ENCODE measurements at regions not wholly inside any gene's neighbourhood (a gene's known extent, or its start where the extent isn't known, plus 50 kb on each side); places are given as distances from the start of the nearest gene placed in this dataset.

- DNase-seq (ENCODE audit: low read depth in 4 of 4, low spot score in 2 of 4), result no peak
Observed at GRCh38 chr5:2696156-2696807, 55.2 kb downstream of the IRX2 start.

- DNase-seq (ENCODE audit: low read depth in 4 of 4, low spot score in 2 of 4), result no peak
Observed at GRCh38 chr5:2695200-2695891, 56.1 kb downstream of the IRX2 start.

DNA sequence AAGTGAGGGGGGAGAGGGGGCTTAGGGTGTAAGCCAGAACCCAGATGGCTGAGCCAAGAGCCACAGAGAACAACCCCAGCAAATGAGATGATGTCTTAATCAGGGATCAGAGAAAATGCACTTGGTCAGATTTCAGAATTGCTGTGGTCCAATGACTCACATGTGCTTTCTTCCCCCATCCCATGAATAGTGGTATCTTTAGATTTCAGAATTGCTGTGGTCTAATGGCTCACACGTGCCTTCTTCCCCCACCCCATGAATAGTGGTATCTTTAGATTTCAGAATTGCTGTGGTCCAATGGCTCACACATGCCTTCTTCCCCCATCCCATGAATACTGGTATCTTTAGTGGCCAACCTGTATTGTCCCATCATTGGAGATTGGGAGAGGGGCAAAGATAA is 59.9 kb downstream of the IRX2 start:
- DNase-seq (ENCODE audit: low read depth in 4 of 4, low spot score in 2 of 4), result no peak

DNA sequence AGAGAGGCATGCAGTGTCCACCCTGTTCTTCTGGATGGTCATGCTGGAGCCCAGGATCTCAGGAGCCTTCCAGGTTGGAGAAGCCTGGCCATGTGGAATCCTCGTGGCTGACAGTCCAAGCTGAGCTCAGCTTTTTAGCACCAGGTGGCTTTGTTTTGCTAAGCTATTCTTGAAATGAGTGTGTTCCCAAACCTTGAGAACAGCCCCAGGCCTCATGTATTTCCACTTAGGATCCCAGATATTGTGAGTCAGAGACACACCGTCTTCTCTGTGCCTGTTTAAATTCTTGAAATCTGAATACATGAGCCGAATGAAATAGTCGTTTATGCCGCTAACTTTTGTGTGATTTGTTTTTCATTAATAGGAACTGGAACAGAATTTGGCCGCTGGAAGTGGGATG is 61.2 kb downstream of the IRX2 start:
- no peak for DNase-seq (ENCODE audit: low read depth in 4 of 4, low spot score in 2 of 4)

GRCh38 chr5:2688586-2688985 is 62.9 kb downstream of the IRX2 start:
- DNase-seq (ENCODE audit: low read depth in 4 of 4, low spot score in 2 of 4), result no peak

GRCh38 chr5:2687746-2688145 is 63.7 kb downstream of the IRX2 start:
- DNase-seq (ENCODE audit: low read depth in 4 of 4, low spot score in 2 of 4), result no peak

DNA sequence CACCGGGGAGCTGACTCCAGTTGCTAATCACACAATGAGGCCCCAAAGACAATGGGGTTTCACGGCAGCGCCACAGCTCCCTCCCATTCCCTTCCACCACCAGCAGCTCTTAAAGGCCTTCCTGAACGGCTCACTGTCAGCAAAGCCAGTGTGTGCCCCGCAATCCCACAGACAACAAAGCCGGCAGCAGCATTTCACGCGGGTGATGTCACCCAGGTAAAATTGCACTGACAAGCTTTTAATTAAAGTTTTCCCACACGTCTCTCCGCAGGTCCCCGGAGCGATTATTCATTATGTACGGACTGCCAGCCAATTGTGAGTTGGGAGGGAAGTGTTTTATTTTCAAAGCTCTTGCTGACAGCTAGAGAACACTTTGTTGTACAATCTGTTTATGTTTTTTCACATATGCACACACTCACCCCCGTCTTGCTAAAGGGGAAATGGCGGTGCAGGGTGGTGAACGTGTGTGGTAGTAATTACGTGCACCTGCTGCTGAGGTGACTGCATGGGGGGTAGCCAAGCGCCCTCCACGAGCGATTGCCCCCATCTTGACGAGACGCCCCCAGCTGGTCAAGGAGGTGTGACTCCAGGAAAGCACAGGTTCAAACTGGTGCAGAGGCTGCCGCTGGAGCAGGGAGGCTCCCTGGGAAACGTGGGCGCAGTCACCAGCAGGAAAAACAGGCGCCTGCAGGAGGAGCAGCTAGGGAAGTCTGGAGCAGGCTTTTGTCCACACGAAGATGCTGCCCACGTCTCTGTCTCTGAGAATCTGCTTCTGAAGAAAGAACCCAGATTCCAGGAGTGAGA is 65.0 kb downstream of the IRX2 start:
- DNase-seq (ENCODE audit: low read depth in 4 of 4, low spot score in 2 of 4), result no peak

DNA sequence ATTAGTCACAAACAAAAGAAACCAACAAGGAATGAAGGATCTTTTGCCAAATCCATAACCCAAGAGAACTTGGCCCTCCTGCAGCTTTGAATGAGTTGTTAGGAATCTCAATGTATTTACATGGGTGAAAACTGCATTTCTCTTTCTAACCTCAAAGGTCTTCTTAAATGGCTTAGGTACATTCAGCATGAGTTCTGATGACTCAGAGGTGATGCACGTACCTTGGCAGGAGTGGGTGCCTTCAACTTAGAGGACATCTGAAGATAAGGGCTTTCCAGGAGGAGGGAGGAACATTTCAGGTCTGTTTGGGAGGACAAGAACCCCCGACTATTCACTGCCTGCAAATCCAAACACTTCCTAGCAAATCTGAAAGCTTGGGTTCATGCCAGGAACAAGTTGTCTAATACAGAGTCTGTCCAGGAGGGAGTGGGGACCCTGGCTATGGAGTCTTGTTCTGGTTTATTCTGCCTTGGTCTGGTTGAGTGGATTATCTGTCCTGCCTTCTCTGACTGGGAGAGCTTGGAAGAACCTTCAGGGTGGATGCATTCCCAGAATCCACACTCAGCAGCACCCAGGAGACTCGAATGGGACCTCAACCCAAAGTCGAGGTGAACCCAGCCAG is 65.7 kb downstream of the IRX2 start:
- DNase-seq (ENCODE audit: low read depth in 4 of 4, low spot score in 2 of 4), result no peak

GRCh38 chr5:2684606-2685005 is 66.9 kb downstream of the IRX2 start:
- no peak for DNase-seq (ENCODE audit: low read depth in 4 of 4, low spot score in 2 of 4)

- DNase-seq (ENCODE audit: low read depth in 4 of 4, low spot score in 2 of 4), result no peak
Observed at GRCh38 chr5:2683720-2684119, 67.8 kb downstream of the IRX2 start.

GRCh38 chr5:2681476-2681875 is 70.0 kb downstream of the IRX2 start:
- DNase-seq (ENCODE audit: low read depth in 4 of 4, low spot score in 2 of 4), result no peak

GRCh38 chr5:2680979-2681378 is 70.5 kb downstream of the IRX2 start:
- DNase-seq (ENCODE audit: low read depth in 4 of 4, low spot score in 2 of 4), result no peak

DNA sequence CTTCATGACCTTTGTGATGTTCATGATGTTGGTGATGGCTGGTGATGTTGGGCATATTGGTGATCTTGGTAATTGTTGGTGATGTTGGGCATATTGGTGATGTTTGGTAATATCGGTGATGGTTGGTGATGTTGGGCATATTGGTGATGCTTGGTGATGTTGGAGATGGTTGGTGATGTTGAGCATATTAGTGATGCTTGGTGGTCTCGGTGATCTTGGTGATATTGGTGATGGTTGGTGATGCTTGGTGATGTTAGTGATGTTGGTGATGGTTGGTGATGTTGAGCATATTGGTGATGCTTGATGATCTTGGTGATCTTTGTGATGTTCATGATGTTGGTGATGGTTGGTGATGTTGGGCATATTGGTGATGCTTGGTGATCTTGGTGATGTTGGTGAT is 73.8 kb downstream of the IRX2 start:
- no peak for DNase-seq (ENCODE audit: low read depth in 4 of 4, low spot score in 2 of 4)

DNA sequence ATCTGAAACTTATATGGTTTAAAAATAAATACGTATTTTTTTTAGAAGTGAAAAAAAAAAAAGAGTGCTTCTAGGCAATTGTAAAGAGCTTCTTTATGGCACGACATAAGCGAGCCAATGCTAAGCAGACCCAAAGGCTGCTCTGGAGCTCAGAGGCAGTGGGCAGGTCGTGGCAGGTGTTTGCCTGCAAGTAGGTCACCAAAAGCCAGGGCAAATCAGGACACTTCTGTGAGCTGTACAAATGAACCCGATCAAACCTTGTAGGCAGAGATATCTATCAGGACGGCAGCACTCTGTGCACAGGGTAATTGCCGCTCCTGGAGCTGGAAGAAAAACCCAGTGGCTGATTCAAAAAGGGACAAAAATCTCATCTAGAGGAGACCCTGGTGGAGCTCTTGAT is 75.9 kb downstream of the IRX2 start:
- no peak for DNase-seq (ENCODE audit: low read depth in 4 of 4, low spot score in 2 of 4)

- no peak for DNase-seq (ENCODE audit: low read depth in 4 of 4, low spot score in 2 of 4)
Observed at GRCh38 chr5:2674456-2674855, 77.0 kb downstream of the IRX2 start.

DNA sequence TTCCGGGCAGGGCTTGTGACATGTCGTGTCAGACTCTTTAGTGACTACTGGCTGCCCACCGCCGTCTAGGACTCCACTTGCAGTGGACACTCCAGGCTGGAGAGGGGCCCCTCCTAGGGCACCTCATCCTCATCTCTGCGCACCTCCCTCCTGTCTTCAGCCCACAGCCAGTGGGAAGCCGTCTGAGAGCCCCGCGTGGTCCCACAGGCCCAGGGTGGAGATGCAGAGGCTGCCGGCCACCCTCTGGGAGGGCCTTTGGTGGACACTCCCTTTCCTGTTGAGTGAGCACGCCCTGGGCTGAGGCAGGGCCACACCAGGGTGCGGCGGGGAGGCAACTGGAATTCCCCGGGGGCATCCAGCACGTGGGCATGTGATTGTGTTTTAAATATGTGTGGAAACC is 80.5 kb downstream of the IRX2 start:
- no peak for DNase-seq (ENCODE audit: low read depth in 4 of 4, low spot score in 2 of 4)

GRCh38 chr5:2669913-2670312 is 81.6 kb downstream of the IRX2 start:
- DNase-seq (ENCODE audit: low read depth in 4 of 4, low spot score in 2 of 4), result no peak

DNA sequence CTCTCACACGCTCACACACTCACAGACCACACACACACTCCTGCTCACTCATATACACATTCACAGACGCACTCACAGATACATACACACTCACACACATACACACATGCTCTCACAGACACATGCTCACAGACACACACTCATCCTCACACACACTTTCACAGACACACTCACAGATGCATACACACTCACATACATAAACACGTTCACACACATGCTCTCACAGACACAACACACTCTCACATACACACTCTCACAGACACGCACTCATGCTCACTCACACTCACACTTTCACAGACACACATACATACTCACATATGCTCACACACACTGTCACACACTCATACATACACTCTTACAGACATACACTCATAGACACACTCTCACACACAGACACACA is 82.2 kb downstream of the IRX2 start:
- DNase-seq (ENCODE audit: low read depth in 4 of 4, low spot score in 2 of 4), result no peak

- DNase-seq (ENCODE audit: low read depth in 4 of 4, low spot score in 2 of 4), result no peak
Observed at GRCh38 chr5:2666081-2666480, 85.4 kb downstream of the IRX2 start.

DNA sequence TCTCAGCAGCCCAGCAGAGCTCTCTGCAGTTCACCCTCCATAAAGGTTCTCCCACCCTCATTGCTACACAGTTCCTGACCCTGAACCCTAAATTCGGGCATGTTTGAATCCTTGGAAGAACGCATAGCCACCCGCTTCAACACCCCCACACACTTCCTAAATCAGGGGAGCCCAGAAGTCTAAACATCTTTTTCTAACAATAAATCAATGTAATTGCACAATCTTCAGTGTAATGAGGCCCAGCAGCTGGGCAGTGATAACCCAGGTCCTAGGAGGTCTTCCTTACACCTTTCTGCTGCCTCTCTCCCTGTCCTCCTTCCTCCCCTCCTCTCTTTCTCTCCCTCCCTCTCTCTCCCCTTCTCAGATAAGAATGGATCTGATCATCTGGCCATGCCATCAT is 88.0 kb downstream of the IRX2 start:
- no peak for DNase-seq (ENCODE audit: low read depth in 4 of 4, low spot score in 2 of 4)

- no peak for DNase-seq (ENCODE audit: low read depth in 4 of 4, low spot score in 2 of 4)
Observed at GRCh38 chr5:2660315-2660714, 91.2 kb downstream of the IRX2 start.

Data from left renal cortex interstitium (tissue), 4 donors.